SKM-1 (cell line): ENCODE measurements at regions not wholly inside any gene's neighbourhood (a gene's known extent, or its start where the extent isn't known, plus 50 kb on each side); places are given as distances from the start of the nearest gene placed in this dataset.

Source experiments
- DNase-seq: peaks from one replicate; lab custom pipeline; 2025; ENCODE audit not compliant: unreplicated experiment; lab: John Stamatoyannopoulos, UW

DNA sequence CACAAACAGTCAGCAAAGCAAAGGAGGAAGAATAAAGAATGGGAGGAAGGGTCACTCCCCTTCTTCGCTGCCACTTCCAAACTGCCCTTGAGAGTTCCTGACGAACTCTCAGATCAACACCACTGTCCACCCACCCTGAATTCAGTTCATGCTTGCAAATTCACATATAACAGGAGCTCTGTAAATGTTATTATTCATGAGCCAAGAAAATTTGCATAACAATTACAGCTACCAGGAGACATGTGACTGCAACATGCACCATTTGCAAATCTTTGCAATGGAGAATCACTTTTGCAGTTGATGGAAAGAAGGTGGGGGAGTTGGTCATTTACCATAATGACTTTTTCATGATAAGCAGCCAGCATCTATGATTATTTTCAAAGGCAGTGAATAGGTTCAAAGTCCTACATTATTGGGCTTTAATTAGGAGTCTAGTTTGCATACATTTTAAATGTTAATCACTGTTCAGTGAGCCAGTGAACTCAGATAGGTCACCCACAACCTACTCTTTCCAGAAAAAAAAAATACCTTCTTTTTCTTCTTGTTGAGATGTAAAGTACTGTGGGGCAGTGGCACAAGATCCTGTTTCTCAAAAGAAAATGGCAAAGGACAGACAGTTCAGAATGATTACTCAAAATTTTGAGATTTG lies 149.7 kb downstream of the CAAP1 start:
- no peak for DNase-seq

DNA sequence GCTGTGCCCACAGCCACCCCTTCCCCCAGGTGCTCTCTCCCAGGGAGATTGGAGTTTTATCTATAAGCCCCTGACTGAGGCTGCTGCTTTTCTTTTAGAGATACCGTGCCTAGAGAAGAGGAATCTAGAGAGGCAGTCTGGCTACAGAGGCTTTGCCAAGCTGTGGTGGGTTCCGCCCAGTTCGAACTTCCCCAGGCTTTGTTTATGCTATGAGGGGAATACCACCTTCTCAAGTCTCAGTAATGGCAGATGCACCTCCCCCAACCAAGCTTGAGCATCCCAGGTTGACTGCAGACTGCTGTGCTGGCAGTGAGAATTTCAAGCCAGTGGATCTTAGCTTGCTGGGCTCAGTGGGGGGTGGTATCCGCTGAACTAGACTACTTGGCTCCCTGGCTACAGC lies 157.4 kb downstream of the CAAP1 start:
- DNase-seq, result no peak

DNA sequence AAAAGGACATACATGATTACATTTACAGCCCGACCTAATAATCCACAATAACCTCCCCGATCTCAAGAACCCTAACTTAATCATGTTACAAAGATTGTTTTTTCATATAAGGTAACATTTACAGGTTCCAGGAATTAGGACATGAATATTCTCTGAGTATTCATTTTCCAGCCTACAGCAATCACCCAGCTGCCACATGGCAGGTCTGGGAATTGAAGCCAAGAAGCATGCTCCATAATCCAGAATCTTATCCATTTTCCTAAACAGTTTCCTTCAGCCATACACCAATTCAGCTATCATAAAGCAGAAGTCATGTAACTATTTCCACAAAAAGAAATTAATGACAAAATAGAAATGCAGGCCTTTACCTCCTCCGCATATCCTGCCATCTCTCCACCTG lies 163.4 kb downstream of the CAAP1 start:
- no peak for DNase-seq

DNA sequence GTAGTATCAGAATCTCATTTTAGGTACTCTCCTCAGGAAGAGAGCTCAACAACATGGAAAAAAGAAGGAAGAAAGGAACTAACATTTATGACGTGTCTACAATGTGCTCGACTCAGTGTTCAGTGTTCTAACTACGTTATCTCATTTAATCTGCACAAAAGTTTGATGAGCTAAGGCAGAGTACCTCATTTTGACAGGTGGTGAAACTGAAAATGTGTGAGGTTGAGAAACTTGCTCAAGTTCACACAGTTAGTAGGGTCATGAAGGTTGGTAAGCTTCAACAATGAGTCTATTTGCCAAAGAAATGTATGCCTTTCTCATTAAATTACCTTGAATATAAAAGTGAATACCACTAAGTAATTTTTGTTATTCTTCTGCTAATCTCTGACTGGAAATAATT lies 165.1 kb downstream of the CAAP1 start:
- DNase-seq, result no peak

DNA sequence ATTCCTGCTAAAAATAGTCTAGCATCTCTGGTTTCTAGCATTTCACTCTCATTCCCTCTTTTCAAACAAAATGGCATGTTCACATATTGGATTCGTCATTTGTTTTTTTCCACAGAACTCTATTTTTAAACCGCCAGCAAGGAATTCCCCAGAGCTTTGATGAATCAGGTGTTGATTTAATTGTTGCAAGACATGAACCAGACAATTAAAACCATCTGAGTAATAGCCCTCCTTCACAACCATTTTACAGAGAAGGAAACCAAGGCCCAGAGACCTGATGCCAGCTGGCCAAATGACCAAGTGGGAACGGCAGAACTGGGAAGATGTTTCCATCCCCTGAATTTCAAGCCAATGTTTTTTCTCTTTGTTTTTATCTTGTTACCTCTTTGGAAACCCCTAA lies 167.0 kb downstream of the CAAP1 start:
- no peak for DNase-seq

DNA sequence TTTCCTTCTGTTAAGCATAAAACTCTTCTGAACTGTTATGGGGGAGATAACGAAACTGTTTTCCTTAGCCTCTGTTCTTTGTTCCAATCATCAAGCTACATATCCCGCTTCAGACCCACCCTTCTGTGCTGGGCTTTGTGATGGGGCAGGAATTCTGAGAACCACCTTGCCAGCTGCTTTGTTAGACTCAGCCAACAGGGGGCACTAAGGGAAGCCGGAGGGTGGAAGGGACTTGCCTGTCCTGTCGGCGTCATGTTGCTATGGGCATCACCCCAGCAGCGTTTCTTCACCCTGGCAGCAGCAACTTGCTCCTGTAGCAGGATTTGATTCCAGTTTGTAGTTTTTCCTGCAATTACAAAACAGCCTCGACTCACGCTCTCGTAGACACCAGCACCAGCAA lies 169.1 kb downstream of the CAAP1 start:
- DNase-seq, result no peak

DNA sequence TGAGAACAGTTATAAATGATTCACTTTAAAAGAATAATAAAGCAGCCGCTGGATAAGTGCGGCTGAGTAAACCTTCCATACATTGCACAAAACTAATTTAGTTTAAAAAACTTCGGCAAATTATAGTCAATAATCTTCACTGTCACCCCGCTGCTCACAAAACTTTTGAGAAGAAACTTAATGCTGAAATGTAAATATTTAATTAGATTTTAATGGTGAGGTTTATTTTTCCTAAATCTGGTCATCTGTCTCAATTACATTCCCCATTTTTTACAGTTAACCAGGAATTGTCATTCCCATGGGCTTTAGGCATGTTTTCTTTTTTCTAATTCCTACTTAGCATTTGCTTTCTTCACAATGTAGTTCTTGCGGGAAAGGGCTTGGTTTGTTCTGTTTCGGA lies 169.8 kb downstream of the CAAP1 start:
- DNase-seq, result no peak

DNA sequence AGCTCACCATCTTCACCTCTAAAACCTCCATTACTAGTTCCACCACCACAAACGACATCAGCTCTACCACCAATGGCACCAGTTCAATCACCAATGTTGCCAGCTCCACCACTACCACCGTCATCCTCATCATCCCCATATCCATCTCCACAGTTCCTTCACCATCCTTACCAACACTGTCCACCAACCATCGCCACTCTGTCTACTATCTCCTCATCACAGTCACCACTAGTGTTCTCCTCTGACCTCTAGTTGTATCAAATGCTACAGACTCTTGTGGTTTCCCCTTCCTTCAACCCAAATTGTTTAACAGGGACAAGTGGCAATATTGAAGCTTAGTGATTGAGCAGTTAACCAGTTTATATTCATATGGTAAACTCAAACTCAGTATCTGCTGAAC lies 182.6 kb downstream of the CAAP1 start:
- DNase-seq, result no peak

DNA sequence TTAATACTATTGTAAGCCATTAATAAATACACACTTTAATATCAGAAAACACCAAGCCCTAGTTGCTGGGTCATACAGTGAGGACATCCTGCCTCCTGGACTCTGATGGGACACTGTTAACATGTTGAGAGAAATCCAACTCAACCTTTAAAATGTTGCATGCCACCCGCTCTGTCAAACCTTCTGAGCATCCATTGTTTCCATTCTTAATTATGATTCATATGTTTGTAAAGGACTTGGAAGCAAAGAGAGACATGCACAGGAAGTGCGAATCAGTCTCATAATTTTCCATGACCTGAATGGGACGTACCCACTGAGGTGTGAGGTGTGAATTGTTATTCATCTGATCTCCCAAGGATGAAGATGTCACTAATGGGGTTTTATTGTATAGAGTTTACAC lies 186.4 kb downstream of the CAAP1 start:
- DNase-seq, result no peak

DNA sequence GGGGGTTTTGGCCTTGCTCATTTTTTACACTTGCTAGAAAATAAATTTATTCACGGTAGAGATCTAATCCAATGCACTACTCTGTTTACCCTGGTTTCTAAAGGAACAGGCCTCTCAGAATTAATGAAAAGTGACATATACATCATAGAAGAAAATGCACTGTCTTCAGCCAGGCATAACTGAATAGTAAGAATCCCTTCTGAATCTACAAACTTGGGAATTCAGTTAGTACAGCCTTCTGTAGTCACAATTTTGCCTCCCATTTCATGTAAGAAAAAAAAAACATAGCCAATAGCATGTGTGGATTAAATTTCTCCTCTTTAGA lies 197.3 kb downstream of the CAAP1 start:
- DNase-seq, result no peak

DNA sequence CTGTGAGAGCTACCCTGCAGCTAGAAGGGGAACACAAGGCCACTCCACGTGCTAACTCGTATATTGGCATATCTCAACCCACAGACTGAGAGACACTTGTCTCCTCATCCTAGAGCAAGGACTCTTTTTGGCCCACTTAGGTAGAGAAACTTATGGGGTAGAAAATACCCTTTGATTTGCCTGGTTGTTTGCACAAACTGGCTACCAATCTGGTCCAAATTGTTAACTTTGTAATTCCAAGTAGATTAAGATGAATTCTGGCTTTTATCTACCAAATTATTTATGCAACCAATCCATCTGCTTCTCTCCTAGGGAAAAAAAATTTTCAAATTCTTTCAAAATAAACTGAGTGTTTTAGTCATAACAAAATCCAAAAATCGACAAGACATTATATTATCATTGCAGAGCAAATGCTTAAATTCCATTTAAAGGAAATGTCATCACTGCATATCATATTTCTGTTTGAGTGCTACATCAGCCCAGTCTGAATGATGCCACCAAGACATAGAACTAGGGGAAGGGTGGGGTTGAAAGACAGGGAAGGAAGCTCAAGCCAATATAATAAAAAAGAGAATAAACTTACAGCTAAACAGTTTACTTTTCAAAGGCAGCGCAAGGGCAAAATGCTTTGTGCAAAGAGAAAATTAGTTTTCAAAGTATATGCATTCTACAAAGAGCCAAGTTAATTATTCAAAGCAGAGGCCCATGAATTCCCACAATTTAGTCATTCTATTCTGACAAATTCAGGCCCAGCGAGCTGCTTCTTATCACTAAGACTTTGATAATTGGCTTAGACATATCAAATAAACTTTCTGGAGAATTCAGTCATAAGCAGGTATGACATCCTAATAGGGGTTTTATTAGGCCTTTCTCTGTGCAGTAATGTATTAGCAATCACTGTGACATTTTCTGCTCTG lies 198.0 kb downstream of the CAAP1 start:
- no peak for DNase-seq

DNA sequence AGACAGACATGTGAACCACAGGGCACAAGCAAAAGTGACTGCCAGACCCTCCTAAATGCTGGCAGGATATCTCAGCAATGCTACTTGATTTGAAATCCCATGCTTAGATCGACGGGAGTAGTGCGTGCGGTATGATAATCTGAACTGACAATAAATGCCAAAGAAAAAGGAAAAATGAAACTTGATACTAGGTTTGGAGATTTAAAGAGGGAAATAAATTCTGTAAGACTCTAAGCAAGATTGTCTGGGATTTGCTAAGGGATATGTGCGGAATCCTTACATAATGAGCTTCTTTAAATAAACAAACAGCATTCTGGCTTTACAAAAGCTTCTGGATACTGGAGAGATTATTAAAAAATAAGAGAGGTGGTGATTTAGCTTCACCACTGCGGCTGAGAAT lies 203.6 kb downstream of the CAAP1 start:
- no peak for DNase-seq

DNA sequence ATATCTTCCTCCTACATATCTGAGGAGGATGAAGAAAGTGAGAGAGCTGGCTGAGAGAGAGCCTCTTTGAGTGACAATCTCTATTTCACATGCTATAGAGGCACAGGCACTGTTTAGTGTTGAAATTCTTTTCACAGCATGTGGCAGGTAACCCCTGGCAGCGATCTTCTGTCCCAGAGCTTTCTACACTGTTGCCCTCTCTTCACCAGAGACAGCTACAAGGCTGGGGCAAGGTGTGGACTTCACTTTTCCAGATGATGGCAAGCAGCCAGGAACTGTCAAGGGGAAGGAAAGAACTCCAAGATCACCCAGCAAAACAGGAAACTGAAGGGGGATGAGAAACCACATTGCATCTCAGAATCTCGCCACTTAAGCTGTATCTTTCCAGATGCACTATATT lies 205.2 kb downstream of the CAAP1 start:
- no peak for DNase-seq

DNA sequence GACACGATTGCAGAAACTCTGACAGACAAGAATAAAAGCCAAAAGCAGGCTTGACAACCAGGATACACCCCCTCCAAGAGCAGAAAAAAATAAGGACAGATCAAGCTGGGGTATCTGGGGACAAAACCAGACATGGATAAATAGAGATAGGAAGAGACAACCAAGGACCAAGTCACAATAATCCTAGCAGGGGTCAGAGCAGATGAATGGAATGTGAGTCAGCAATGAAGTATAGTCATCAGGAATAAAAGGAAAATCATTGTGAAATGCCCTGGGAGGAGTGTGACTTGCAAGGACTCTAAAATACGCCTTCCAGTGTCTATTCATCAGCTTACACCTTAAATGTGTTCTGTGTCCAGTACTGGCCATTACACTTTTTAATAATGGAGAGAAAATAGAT lies 206.8 kb downstream of the CAAP1 start:
- no peak for DNase-seq

DNA sequence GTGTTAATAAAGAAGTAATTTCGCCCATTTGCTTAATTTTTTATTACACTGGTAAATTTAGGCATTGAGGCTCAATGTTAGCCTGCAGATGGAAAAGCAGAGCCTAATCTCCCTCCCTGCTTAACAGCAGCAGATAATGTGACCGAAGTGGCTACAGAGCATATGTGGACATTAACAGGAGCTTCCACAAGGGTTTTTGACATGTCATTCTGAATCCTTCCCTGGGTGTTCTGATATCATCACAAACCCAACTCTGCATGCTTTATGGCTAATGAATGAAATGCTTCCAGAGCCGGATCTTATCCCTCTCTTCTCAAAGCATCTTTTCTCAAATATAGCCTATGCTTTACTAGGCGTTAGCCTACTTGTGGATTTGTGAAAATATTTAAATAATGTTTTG lies 208.6 kb downstream of the CAAP1 start:
- DNase-seq, result no peak

DNA sequence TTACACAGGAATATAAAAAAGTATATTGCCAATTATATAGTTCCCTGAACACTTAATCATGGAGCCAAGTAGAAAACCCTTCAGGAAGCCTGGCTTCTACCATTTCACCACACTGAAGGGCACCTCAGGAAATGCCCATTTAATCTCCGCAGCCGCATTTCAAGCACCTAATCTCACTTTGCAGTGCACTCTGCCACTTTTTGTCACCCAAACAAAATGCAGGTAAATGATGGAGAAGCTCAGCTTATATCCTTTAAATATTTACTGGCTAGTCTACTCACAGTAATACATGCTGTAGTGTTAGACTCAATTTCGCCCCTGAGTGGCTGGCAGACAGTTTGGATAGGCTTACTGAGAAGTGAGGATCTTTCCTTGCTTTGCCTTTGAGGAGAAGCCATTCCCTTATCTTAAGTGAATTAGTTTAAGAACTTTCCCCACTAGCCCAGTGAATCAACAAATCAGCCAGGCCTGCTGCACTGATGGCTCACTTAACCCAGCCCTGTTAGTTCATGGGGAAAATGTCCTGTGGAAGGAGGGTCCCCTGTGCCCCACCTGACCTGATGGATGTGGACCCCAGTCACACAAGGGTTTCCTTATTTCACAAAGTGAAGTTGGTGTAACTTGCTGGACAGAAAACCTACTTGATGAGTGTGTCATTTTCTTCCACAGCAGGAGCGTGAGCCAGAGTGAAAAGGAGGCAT lies 209.7 kb downstream of the CAAP1 start:
- no peak for DNase-seq

DNA sequence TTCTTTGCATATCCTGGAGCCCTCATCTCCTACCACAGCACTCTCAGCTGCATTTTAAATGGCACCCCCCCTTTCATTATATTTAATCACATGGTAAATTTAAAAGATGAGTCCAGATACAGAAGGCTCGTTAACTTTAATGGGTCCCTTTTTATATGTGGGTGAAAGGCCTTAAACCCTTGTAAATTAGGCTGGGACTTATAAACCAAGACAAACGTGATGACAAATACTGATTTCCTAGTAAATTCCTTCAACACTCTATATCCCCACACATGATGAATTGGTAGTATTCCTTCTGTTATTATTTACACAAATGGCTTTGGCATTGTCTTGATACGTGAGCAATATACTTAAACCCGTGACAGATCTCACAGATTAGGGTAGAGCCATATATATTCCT lies 210.6 kb downstream of the CAAP1 start:
- no peak for DNase-seq

DNA sequence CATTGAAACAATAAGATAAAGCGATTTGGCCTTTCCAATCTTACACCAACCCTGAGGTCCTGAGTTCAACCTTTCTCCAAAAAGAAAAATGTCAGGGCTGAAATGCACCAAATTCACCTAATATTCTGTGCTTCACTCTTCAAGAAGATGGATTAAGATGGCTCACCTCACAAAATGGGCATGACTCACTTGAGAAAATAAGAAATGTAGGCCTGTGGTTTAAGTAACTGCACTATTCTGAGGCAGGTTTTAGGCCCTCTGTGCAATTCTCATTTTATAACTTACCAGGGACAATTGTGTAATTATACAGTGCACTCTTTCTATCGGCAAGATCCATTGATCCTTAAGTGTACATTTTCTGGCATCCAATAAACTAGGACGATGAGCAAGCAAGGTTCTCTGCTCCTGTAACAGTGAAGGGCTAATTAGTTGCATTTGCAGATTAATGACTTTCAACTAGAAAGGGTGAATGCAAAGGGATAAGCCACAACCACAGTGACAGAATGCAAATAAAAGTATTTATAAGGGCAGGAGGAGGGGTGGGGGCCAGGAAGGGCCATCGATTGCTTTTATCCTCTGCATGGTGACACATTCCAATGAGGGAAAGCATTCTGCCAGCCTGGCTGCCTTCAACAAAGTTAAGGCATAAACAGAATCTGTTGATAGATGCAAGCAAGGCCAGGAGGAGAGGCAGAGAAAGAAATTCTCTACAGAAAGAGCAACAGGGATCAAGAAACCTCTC lies 214.5 kb downstream of the CAAP1 start:
- no peak for DNase-seq

DNA sequence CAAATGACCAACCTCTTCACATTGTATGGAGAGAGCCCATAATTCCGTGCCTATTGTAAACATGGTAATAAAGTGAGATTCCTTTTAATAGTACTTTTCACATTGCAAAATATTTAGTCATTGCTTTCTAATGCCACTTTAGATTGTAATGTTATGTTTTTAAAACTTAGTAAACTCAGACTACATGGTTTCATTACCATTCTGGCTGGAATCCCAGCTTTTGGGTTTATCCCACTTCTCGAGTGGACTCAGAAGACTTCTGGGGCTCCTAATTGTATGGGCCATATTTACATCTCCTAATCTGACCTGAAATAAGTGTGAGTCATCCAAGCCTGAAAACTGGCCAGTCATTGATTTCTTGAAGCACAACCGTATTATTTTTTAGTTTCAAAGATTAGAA lies 217.6 kb downstream of the CAAP1 start:
- DNase-seq, result no peak

DNA sequence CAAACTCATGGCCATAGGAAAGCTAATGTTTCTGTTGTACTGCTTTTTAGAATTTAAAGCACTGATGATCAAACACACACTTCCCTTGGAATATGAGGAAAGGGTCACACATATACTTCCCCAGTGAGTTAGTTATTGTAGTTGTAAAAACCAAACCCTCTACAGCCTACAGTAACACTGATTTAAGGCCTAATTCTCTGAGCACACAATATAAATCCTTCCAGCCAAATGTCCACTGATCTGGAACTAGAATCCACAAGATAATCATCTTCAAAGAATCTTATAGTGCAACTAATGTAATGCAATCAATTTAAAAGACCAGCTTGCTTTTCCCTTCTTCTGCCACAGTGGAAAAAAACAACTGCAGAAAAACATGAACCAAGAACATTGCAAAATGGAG lies 219.3 kb downstream of the CAAP1 start:
- DNase-seq, result no peak
